Omental fat pad (tissue), 3 donors: ENCODE measurements at regions not wholly inside any gene's neighbourhood (a gene's known extent, or its start where the extent isn't known, plus 50 kb on each side); places are given as distances from the start of the nearest gene placed in this dataset.

Experiments used
- ATAC-seq: fragments of 150-250 bp; one replicate; pipeline ENCODE4 v1.9.1; 2016; ENCODE audit warnings: mild to moderate bottlenecking, moderate library complexity; ENCODE audit not compliant: low FRiP score
- DNase-seq: peaks from one replicate; pipeline ENCODE4 v3.0.0-alpha.2; 2019; ENCODE audit warnings: low spot score
- TF ChIP-seq, protein P1 (sequence below), 3 donors: fragments of 450-650 bp; IDR thresholded peaks; one replicate each; pipeline ENCODE4 v1.5.1; 2016 to 2017; ENCODE audit warnings: antibody characterized with exemption in 3 of 3, mild to moderate bottlenecking in 3 of 3, moderate library complexity in 2 of 3

DNA sequence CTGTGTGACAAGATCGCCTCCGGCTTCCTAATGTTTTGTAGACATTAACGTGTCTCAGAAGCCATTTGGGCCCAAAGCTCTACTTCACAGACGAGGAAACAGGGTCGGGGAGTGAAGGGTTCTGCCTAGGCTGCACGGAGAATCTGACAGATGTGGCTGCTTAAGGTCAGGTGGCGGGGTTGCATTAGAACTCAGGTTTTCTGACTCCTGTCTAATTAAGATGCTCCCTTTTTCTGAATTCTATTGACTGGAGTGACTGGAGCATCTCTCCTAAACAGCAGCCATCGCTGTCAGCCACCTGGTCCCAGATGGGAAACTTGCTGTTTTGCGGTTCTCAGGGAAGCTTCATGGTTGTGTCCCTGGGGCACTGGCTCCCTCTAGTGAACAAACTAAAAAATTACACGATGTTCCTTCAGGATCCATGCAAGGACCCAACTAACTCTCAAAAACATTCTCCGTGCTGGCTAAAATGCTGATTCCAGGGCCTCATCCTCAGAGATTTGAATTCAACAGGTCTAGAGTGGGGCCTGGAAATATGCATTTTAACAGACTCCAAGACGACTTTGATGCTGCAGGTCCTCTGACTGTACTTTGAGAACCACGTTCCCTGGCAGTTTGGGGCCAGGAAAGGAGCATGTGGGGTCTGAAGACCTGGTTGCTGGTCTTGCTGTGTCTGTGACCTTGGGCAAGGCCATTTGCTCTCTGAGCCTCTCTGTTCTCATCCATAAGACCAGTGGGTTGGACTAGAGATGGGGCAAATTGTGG is 117.4 kb downstream of the IRF8 start:
- DNase-seq, result no peak
- TF ChIP-seq, protein P1, sequence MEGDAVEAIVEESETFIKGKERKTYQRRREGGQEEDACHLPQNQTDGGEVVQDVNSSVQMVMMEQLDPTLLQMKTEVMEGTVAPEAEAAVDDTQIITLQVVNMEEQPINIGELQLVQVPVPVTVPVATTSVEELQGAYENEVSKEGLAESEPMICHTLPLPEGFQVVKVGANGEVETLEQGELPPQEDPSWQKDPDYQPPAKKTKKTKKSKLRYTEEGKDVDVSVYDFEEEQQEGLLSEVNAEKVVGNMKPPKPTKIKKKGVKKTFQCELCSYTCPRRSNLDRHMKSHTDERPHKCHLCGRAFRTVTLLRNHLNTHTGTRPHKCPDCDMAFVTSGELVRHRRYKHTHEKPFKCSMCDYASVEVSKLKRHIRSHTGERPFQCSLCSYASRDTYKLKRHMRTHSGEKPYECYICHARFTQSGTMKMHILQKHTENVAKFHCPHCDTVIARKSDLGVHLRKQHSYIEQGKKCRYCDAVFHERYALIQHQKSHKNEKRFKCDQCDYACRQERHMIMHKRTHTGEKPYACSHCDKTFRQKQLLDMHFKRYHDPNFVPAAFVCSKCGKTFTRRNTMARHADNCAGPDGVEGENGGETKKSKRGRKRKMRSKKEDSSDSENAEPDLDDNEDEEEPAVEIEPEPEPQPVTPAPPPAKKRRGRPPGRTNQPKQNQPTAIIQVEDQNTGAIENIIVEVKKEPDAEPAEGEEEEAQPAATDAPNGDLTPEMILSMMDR (IDR thresholded peaks at IDR 0.05), result peak in 2 of 3 donors; percentile 27 to 28
- no peak for ATAC-seq

DNA sequence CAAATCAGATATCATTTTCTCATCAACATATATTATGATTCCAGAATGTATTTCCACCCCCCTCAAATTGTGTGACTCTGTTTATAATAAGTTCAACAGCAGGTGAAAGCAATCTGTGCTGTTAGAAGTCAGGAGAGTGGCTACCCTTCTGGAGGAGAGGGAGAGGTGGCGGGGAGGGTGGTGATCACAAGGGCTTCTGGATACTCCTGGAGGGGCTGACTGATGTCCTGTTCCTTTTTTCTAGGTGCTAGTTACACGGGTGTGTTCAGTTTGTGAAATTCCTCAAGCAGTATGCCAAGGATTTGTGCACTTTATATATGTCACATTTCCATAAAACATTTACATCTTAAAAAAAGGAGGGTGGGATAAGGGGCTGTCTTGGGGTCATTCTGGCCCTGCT is 119.1 kb downstream of the IRF8 start:
- DNase-seq, result no peak
- TF ChIP-seq, protein P1 (IDR thresholded peaks at IDR 0.05), result no peak

DNA sequence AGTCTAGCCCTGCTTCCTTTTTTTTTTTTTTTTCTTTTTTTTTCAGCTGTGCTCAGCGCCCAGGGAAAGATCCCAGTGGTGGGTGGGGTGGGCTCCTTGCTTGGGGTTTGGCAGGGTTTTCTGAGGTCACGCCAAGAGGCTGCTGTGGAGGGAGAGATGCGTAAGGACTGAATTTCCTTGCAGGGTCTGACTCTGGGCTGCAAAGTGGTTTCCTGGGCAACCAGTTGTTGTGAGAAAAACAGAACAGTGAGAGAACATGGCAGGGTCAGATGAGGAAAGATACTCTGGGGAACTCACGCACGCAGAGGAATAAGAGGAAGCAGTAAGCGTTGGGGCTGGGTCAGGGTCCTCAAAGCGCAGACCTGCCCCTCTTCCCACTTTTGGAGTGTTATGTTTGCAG is 119.5 kb downstream of the IRF8 start:
- TF ChIP-seq, protein P1 (IDR thresholded peaks at IDR 0.05), result no peak
- ATAC-seq, result no peak
- DNase-seq, result no peak

More for the DNA sequence above, 119.1 kb downstream of the IRF8 start:
- ATAC-seq, result no peak

DNA sequence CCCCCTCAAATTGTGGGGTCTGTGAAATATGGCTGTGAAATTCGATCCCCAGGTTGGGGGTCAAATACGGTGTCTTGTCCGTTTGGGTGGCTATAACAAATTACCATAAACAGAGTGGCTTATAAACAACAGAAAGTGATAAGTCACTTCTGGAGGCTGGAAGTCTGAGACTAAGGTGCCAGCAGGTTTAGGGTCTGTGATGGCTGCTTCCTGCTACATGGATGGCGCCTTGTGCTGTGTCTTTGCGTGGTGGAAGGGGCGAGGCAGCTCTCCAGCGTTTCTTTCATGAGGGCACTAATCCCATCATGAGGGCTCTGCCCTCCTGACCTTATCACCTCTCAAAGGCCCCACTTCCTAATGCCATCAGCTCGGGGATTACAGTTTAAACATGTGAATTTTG is 120.0 kb downstream of the IRF8 start:
- DNase-seq (no peak), ATAC-seq (no peak)
- TF ChIP-seq, protein P1 (IDR thresholded peaks at IDR 0.05), result no peak

DNA sequence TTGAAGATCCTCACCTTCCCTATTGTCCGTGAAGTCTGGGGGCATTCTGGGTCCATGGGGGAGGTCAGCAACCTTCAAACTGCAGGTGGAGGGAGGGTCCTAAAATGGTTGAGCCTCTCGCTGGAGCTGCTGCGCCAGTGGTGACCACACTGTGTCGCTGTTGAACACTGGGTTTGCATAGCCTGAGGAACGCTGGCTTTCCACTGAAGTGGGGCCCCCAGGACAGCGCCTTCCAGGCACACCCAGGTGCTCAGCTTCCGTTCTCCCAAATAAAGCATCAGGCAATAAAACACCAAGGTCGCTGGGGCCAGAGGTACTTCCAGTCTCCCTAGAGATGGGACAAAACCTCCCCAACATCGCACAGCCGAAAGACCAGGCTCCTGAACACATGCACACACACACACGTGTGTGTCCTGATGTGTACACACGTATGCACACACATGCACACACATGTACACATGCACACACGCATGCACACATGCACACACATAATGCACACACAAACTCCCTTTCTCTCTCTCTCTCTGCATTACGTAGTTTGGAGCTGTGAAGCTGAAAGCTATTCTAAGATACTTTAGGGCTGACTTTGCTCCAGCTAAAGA is 120.6 kb downstream of the IRF8 start:
- ATAC-seq (no peak), DNase-seq (no peak)

GRCh38 chr16:86020971-86021370 is 122.0 kb downstream of the IRF8 start:
- TF ChIP-seq, protein P1 (IDR thresholded peaks at IDR 0.05), result no peak
- no peak for ATAC-seq
- no peak for DNase-seq

More for the DNA sequence above, 120.6 kb downstream of the IRF8 start:
- TF ChIP-seq, protein P1 (IDR thresholded peaks at IDR 0.05), result no peak
